Central memory CD8-positive, alpha-beta T cell (primary cell): ENCODE measurements at regions not wholly inside any gene's neighbourhood (a gene's known extent, or its start where the extent isn't known, plus 50 kb on each side); places are given as distances from the start of the nearest gene placed in this dataset.
"Not testable (repeated sequence)": the region's sequence is repeated elsewhere in the genome, so short reads cannot be mapped to it uniquely, and the experiment has no call there.

Source experiments
- ATAC-seq: fragments of 150-1000 bp; cut with Tn5 transposase; replicated peaks from 2 replicates; pipeline ENCODE4 v1.10.0; 2022; ENCODE audit warnings: mild to moderate bottlenecking, moderate FRiP score, moderate number of reproducible peaks; ENCODE audit not compliant: poor library complexity, severe bottlenecking; ENCODE audit errors: extremely low read depth
- DNase-seq, 2 donors: peaks; one replicate each; pipeline ENCODE4 v3.0.0; 2021; ENCODE audit warnings: low spot score in 2 of 2
- H3K27ac Mint-ChIP-seq: one replicate; pipeline ENCODE4 v1.8.0; 2022; ENCODE audit warnings: low read depth, mild to moderate bottlenecking, moderate library complexity, mixed read lengths
- H3K27me3 Mint-ChIP-seq: one replicate; pipeline ENCODE4 v1.8.0; 2022; ENCODE audit warnings: mixed read lengths
- H3K36me3 Mint-ChIP-seq: one replicate; pipeline ENCODE4 v1.8.0; 2022; ENCODE audit warnings: mild to moderate bottlenecking, moderate library complexity, mixed read lengths; ENCODE audit not compliant: insufficient read depth
- H3K4me1 Mint-ChIP-seq: one replicate; pipeline ENCODE4 v1.8.0; 2022; ENCODE audit warnings: mixed read lengths
- H3K4me3 Mint-ChIP-seq: one replicate; pipeline ENCODE4 v1.8.0; 2022; ENCODE audit warnings: mild to moderate bottlenecking, moderate library complexity, mixed read lengths
- H3K9me3 Mint-ChIP-seq: one replicate; pipeline ENCODE4 v1.8.0; 2022; ENCODE audit warnings: mixed read lengths

DNA sequence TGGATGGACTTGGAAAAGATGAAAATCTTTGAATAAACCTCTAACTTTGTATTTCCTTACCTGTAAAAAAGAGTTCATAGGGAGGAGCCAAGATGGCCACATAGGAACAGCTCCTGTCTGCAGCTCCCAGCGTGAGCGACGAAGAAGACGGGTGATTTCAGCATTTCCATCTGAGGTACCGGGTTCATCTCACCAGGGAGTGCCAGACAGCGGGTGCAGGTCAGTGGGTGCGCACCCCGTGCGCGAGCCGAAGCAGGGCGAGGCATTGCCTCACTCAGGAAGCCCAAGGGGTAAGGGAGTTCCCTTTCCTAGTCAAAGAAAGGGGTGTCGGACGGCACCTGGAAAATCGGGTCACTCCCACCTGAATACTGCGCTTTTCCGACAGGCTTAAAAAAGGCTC is 191.3 kb upstream of the DDX18 start:
- H3K4me3 Mint-ChIP-seq, DNase-seq, H3K27me3 Mint-ChIP-seq, H3K36me3 Mint-ChIP-seq, H3K27ac Mint-ChIP-seq, ATAC-seq, H3K4me1 Mint-ChIP-seq, H3K9me3 Mint-ChIP-seq: not testable (repeated sequence)

DNA sequence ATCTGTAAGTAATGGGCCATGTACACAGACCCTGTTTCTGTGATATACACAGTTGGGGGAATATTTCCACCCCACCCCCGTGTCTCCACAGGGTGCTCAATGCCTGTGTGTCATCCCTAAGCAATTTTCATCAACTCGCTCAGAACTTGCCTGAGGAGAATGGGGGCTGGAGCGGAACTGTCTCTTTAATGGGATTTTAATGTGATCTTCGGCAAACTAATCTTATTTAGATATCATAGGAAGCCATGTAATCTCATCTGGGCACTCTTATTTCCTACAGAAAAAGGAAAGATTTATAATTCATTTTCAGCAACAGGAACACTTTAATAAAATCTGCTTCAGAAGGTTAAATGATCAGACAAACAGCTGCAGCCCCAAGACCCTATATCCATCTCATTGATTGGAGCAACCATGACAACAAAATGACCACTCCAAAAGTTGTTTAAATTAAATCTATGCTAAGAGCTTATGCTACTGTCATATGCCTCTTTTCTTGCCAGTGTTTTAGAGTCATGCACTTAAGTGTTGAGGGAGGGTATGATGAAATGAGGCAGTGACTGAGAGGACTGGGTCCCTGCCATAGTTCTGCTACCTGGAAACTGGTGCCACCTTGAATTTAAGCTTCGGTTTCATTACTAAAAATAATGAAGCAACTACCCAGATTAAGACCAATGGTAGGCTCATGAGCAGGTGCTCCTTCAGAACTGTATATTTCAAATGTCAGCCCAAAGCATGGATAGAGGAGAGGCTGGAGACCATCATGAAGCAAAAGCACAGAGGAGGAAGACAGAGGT is 183.1 kb upstream of the DDX18 start:
- no peaks in the 10 kb centered on the region for H3K4me1 Mint-ChIP-seq
- DNase-seq (no peak), ATAC-seq (no peak)
- H3K36me3 Mint-ChIP-seq, result no peaks in the 10 kb centered on the region
- no peaks in the 10 kb centered on the region for H3K27me3 Mint-ChIP-seq
- H3K27ac Mint-ChIP-seq, result no peak overlapping the region
- no peak overlapping the region for H3K4me3 Mint-ChIP-seq
- H3K9me3 Mint-ChIP-seq, result no peaks in the 10 kb centered on the region

DNA sequence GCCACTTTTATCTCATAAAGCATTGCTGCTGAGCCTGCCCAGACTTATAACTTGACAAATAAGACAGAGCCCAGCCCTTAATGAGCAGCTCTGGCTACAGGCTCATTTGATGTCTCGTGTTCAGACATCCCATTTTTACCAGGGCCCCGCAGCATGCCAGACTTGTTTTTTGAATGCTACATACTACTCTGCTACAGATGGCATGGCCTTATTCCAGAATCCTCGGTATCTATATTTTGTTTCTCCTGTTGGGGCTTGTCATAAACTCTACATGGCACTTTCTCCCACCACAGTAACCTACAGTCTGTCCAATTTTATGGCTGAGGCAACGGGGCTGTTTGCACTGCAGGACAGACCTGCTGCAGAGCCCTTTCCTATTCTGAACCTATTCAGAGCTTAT is 179.0 kb upstream of the DDX18 start:
- peaks cover 2% of the 10 kb centered on the region for H3K36me3 Mint-ChIP-seq
- H3K4me1 Mint-ChIP-seq, result no peaks in the 10 kb centered on the region
- no peak overlapping the region for H3K4me3 Mint-ChIP-seq
- DNase-seq (no peak), ATAC-seq (no peak)
- H3K9me3 Mint-ChIP-seq, result peaks cover 3% of the 10 kb centered on the region
- no peaks in the 10 kb centered on the region for H3K27me3 Mint-ChIP-seq
- H3K27ac Mint-ChIP-seq, result no peak overlapping the region

DNA sequence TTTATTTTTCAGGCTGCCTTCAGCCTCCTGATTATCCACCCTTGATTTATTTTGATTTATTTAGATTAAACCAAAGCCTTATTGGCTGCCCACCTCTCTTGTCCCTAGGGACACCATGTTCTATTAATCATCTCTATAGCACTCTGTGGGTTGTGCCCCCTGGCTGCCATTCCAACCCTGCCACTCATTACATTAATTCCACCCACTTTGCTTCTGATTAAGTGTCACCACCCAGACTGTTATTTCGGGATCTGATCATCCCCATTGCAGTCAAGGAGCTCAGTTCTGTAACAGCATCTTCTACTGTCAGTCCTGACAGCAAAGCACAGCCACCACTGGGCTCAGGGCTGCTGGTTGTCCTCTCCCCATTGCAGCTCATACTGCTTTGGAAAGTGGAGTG is 175.1 kb upstream of the DDX18 start:
- DNase-seq (no peak), ATAC-seq (no peak)
- Mint-ChIP-seq H3K4me1 (no peaks in the 10 kb centered on the region), H3K9me3 (peaks cover 3% of the 10 kb centered on the region), H3K4me3 (no peak overlapping the region), H3K36me3 (peaks cover 2% of the 10 kb centered on the region), H3K27me3 (no peaks in the 10 kb centered on the region), H3K27ac (no peak overlapping the region)

DNA sequence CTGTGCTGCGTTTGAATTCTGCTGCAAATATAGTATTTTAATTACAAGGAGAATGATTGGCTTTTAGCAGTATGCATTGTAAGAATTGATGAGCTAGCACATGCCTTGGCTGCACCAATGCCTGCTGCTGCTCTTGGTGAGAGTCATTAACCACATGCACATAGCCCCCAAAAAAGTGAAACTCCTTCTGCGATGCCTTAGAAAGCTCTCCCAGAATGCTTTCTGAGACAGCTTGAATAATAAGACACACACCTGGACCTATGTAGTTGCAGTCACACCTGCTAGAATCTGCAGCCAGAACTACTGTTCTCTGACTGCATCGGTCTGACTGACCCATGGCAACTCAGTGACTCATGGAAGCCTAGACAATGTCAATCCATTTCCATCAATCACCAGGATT is 170.1 kb upstream of the DDX18 start:
- H3K36me3 Mint-ChIP-seq, result peaks cover 2% of the 10 kb centered on the region
- no peak overlapping the region for H3K27ac Mint-ChIP-seq
- no peaks in the 10 kb centered on the region for H3K27me3 Mint-ChIP-seq
- ATAC-seq, result no peak
- no peak for DNase-seq
- H3K9me3 Mint-ChIP-seq, result peaks cover 2% of the 10 kb centered on the region
- no peak overlapping the region for H3K4me3 Mint-ChIP-seq
- H3K4me1 Mint-ChIP-seq, result no peaks in the 10 kb centered on the region

DNA sequence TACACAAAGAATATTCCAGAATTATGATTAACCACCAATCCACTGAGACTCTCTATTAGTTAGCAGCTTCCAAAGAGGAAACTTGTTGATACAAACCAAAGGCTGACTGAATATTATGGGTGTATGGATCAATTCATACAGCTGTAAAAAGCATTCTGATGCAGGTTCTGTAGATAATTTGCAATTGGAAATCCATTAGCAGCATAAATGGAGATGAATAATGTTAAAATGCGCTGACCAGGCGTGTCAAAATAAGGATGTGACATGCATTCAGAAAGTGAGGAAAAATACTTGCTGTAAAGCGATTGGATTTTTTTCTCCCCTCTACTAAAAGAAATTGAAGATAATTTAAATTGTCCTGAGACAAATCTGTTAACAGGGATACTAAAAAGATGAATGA is 169.0 kb upstream of the DDX18 start:
- Mint-ChIP-seq H3K9me3 (no peaks in the 10 kb centered on the region), H3K4me3 (no peak overlapping the region), H3K4me1 (no peaks in the 10 kb centered on the region), H3K36me3 (no peaks in the 10 kb centered on the region), H3K27ac (no peak overlapping the region), H3K27me3 (no peaks in the 10 kb centered on the region)
- DNase-seq, result no peak
- ATAC-seq, result no peak

DNA sequence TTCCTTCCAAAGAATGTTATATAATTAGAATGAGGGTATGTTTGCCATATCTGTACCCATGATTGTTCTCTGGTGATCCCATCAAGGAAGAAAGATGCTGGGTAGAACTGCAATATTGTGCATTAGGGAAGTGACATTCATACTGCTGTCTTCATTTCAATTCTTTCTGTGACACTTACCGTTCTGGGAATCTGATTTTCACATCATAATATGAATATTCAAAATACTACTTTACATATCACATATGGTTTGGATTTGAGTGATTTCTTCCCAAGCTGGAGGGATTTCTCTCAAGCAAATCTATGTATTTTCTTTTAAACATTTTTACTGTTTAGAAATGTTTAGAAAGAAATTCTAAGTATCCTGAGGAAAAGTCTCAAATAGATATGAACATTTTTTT is 168.4 kb upstream of the DDX18 start:
- H3K27ac Mint-ChIP-seq, result no peak overlapping the region
- H3K9me3 Mint-ChIP-seq, result no peaks in the 10 kb centered on the region
- DNase-seq (no peak), ATAC-seq (no peak)
- no peaks in the 10 kb centered on the region for H3K4me1 Mint-ChIP-seq
- H3K4me3 Mint-ChIP-seq, result no peak overlapping the region
- H3K36me3 Mint-ChIP-seq, result no peaks in the 10 kb centered on the region
- H3K27me3 Mint-ChIP-seq, result no peaks in the 10 kb centered on the region

DNA sequence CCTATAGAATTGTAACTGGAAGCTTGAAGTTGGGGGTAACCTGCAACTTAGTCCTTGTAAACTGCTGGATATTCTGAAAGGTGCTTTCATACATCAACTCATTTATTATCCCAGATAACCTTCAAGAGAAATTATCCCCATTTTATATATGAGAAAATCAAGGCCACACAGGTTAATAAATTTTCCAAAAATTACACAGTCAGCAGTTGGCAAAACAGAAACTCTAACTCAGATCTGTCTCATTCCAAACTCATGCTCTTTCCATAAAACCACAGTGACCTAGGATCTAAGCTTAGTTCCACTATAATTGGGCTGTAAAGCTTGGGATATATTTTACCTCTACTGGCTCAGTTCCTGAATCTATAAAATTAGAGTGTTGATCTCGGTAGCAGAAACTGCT is 167.6 kb upstream of the DDX18 start:
- Mint-ChIP-seq H3K4me3 (no peak overlapping the region), H3K27ac (no peak overlapping the region), H3K9me3 (no peaks in the 10 kb centered on the region), H3K27me3 (no peaks in the 10 kb centered on the region), H3K4me1 (no peaks in the 10 kb centered on the region), H3K36me3 (no peaks in the 10 kb centered on the region)
- ATAC-seq (no peak), DNase-seq (no peak)

DNA sequence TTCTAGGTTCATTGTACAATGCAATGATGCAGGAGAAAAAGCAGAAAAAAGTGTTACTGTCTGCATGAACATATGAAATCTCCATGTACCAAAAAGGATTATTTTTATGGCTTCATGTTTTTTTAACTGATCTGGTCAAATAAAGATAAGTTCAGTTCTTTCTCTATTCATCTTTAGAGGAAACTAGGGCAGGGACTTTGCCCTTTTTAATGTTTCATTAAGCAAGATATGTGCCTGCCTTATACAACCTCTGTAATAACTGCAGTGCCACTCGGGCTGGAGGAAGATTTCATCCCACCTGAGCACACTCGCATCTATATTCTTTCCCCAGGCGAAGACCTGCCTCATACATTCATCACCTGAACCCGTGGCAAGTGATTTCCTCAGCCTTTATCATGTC is 157.9 kb upstream of the DDX18 start:
- Mint-ChIP-seq H3K4me1 (no peaks in the 10 kb centered on the region), H3K27ac (no peak overlapping the region), H3K36me3 (no peaks in the 10 kb centered on the region), H3K4me3 (no peak overlapping the region), H3K9me3 (no peaks in the 10 kb centered on the region), H3K27me3 (peaks cover 6% of the 10 kb centered on the region)
- no peak for ATAC-seq
- DNase-seq, result no peak

DNA sequence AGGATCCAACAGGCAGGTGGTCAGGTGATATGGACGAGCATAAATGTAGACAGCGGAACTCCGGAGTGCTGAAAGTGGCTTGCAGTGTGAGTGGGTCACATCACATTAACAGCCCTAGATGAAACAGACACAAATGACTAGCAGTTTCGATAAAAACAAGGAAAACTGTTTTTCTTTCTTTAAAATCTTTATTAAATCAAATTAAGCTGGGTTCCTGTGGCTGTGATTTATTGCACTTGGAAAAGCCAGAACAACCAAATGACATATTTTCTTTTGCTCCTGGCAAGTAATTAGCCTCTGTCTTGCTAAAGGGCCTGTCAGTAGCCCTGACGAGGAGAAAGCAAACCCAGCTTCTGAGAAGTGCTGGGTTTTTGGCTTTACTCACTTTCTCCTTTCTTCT is 152.9 kb upstream of the DDX18 start:
- H3K27me3 Mint-ChIP-seq, result peaks cover 6% of the 10 kb centered on the region
- H3K27ac Mint-ChIP-seq, result no peak overlapping the region

DNA sequence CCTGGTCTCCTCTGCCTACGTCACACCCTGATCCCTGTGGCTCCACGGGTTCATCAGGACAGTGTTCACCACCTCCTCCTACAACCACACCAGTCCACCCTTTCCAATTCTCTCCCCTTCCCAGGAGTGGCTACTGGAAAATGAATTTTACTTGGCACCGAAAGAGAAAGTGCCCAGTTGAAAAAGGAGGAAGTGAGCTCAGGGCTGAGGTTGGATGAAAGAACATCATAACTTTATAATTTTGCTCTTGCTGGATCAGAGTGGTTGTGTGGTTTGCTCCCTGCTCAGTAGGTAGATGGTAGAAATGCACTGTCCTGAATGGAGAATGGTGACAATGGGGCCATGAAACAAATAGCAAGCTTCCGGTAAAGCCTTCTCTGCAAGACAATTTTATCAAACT is 140.3 kb upstream of the DDX18 start:
- no peaks in the 10 kb centered on the region for H3K9me3 Mint-ChIP-seq
- DNase-seq (no peak), ATAC-seq (no peak)
- no peaks in the 10 kb centered on the region for H3K4me1 Mint-ChIP-seq
- no peak overlapping the region for H3K4me3 Mint-ChIP-seq
- no peak overlapping the region for H3K27ac Mint-ChIP-seq
- H3K27me3 Mint-ChIP-seq, result no peaks in the 10 kb centered on the region
- no peaks in the 10 kb centered on the region for H3K36me3 Mint-ChIP-seq

More for the DNA sequence above, 152.9 kb upstream of the DDX18 start:
- no peaks in the 10 kb centered on the region for H3K36me3 Mint-ChIP-seq
- DNase-seq (no peak), ATAC-seq (no peak)
- H3K4me3 Mint-ChIP-seq, result no peak overlapping the region
- H3K4me1 Mint-ChIP-seq, result no peaks in the 10 kb centered on the region
- H3K9me3 Mint-ChIP-seq, result no peaks in the 10 kb centered on the region

DNA sequence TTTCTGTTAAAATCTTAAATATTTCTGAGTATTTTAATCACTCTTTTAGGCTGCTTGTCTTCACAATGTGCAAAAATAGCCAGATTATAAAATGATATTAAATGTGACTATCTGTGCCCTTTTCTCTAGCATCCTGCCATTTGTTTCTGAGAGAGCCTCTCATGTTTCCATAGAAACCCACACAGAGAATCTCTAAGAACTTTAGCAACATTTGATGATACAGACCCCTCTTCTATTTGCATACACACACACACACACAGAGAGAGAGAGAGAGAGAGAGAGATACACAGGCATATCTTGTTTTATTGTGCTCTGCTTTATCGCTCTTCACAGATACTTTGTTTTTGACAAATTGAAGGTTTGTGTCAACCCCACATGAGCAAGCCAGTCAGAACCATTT is 134.5 kb upstream of the DDX18 start:
- no peak overlapping the region for H3K4me3 Mint-ChIP-seq
- no peak for DNase-seq
- no peaks in the 10 kb centered on the region for H3K36me3 Mint-ChIP-seq
- no peaks in the 10 kb centered on the region for H3K9me3 Mint-ChIP-seq
- H3K4me1 Mint-ChIP-seq, result no peaks in the 10 kb centered on the region
- H3K27me3 Mint-ChIP-seq, result no peaks in the 10 kb centered on the region
- H3K27ac Mint-ChIP-seq, result no peak overlapping the region
- ATAC-seq, result no peak

DNA sequence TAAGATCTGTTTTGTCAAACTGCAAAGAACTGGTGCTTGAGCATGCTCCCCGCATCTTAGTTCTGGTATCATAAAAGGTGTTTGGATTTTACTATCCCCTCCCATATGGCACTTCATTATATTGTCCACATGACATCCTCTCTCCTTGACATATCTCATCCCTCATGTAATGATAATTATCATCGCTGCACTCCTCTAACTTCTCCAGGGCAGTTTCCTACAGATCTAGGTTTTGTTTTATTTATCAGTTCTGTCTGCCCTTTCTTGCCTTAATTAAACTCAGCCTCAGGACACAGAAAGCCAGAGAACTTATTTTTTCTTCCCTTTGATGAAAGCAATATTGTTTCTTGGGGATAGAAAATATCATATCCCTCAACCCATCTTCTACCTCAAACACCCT is 129.6 kb upstream of the DDX18 start:
- Mint-ChIP-seq H3K4me1 (no peaks in the 10 kb centered on the region), H3K36me3 (no peaks in the 10 kb centered on the region), H3K27me3 (no peaks in the 10 kb centered on the region), H3K9me3 (no peaks in the 10 kb centered on the region), H3K4me3 (no peak overlapping the region), H3K27ac (no peak overlapping the region)
- ATAC-seq, result no peak
- no peak for DNase-seq
